OCI-LY1 (cell line): ENCODE measurements at regions not wholly inside any gene's neighbourhood (a gene's known extent, or its start where the extent isn't known, plus 50 kb on each side); places are given as distances from the start of the nearest gene placed in this dataset.

Source experiments
- H2AFZ ChIP-seq: fragments of 200-600 bp; sonication (generic), shearing (Covaris generic); 2 replicates; pipeline ENCODE4 v1.6.0; 2014; ENCODE audit warnings: antibody characterized with exemption, mild to moderate bottlenecking, low read length
- H3F3A ChIP-seq: fragments of 200-600 bp; sonication (generic), shearing (Covaris generic); 2 replicates; pipeline ENCODE4 v1.6.0; 2014; ENCODE audit warnings: mild to moderate bottlenecking, antibody characterized with exemption, low read length, moderate library complexity; ENCODE audit not compliant: insufficient read depth
- H3K27ac ChIP-seq: fragments of 200-600 bp; sonication (generic); 2 replicates; pipeline ENCODE4 v1.5.1; 2014; ENCODE audit warnings: low read length, mixed run types, mild to moderate bottlenecking, low read depth; ENCODE audit not compliant: poor library complexity, severe bottlenecking
- H3K27me3 ChIP-seq: fragments of 200-600 bp; sonication (generic); 2 replicates; pipeline ENCODE4 v1.6.0; 2014; ENCODE audit warnings: antibody characterized with exemption, mild to moderate bottlenecking, low read length, moderate library complexity; ENCODE audit not compliant: insufficient read depth
- H3K36me3 ChIP-seq: fragments of 200-600 bp; sonication (generic); 2 replicates; pipeline ENCODE4 v1.6.1; 2014; ENCODE audit warnings: mild to moderate bottlenecking, antibody characterized with exemption, low read length, moderate library complexity, mixed read lengths; ENCODE audit not compliant: insufficient read depth
- H3K4me1 ChIP-seq: fragments of 200-600 bp; sonication (generic); 2 replicates; pipeline ENCODE4 v1.5.1; 2014; ENCODE audit warnings: mild to moderate bottlenecking, low read length, moderate library complexity; ENCODE audit not compliant: insufficient read depth, severe bottlenecking
- H3K4me2 ChIP-seq: fragments of 200-600 bp; sonication (generic), shearing (Covaris generic); 2 replicates; pipeline ENCODE4 v1.6.1; 2014; ENCODE audit warnings: low read length
- H3K4me3 ChIP-seq: fragments of 200-600 bp; sonication (generic); 2 replicates; pipeline ENCODE4 v1.5.1; 2014; ENCODE audit warnings: low read length, low read depth, mild to moderate bottlenecking, mixed read lengths; ENCODE audit not compliant: poor library complexity, severe bottlenecking
- H3K79me2 ChIP-seq: fragments of 200-600 bp; shearing (Covaris generic); 2 replicates; pipeline ENCODE4 v1.6.1; 2016; ENCODE audit warnings: mixed run types, low read length, mixed read lengths; ENCODE audit not compliant: insufficient read depth
- H3K9ac ChIP-seq: fragments of 200-600 bp; sonication (generic), shearing (Covaris generic); 2 replicates; pipeline ENCODE4 v1.6.1; 2014; ENCODE audit warnings: mild to moderate bottlenecking, low read length, mixed read lengths
- H3K9me2 ChIP-seq: fragments of 200-600 bp; sonication (generic), shearing (Covaris generic); 2 replicates; pipeline ENCODE4 v1.6.1; 2014; ENCODE audit warnings: low read depth, mild to moderate bottlenecking, low read length, mixed read lengths
- H3K9me3 ChIP-seq: fragments of 200-600 bp; shearing (Covaris generic); 2 replicates; pipeline ENCODE4 v1.6.1; 2014; ENCODE audit warnings: low read length, mixed read lengths
- H4K20me1 ChIP-seq: fragments of 200-600 bp; sonication (generic), shearing (Covaris generic); 2 replicates; pipeline ENCODE4 v1.6.0; 2016; ENCODE audit warnings: mild to moderate bottlenecking, low read length; ENCODE audit not compliant: insufficient read depth
- CTCF ChIP-seq: fragments of 200-600 bp; sonication (generic), shearing (Covaris generic); IDR thresholded peaks from 2 replicates; pipeline ENCODE4 v1.5.1; 2017; ENCODE audit warnings: mild to moderate bottlenecking, antibody characterized with exemption, low read length, moderate library complexity, mixed read lengths
- EZH2 ChIP-seq: fragments of 200-600 bp; sonication (generic), shearing (Covaris generic); IDR thresholded peaks from 2 replicates; pipeline ENCODE4 v1.8.0; 2017; ENCODE audit warnings: borderline replicate concordance, mixed run types, mild to moderate bottlenecking, antibody characterized with exemption, low read length, moderate library complexity, mixed read lengths

- Histone ChIP-seq H4K20me1 (no peaks in the 10 kb centered on the region), H3K4me2 (no peak overlapping the region), H2AFZ (no peak overlapping the region), H3F3A (no peaks in the 10 kb centered on the region), H3K9ac (no peak overlapping the region), H3K4me3 (no peak overlapping the region), H3K4me1 (no peaks in the 10 kb centered on the region), H3K27me3 (no peaks in the 10 kb centered on the region), H3K9me2 (no peaks in the 10 kb centered on the region), H3K36me3 (no peaks in the 10 kb centered on the region), H3K9me3 (no peaks in the 10 kb centered on the region), H3K79me2 (no peaks in the 10 kb centered on the region), H3K27ac (no peak overlapping the region)
- TF ChIP-seq CTCF (no peak), EZH2 (no peak)
These were observed 221.7 kb upstream of the CMC1 start for GRCh38 chr3:28019740-28020139.

DNA sequence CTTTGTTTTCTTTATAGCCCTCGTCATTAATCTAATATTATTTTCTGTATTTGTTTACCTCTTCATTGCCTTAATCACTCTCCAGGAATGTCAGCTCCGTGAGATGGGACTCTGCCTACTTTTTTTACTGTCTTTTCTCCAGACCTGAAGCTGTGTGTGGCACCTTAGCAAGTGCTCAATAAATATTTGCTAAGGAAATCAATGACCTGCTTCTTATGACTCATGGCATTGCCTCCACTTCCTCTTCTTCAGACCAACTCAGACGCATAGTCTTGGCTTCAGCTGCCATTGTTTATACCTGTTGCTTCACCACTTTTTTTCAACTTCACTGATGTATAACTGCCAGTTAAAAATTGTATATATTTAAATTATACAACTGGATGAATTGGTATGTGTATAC, 218.5 kb upstream of the CMC1 start:
- H3K4me1 ChIP-seq = no peaks in the 10 kb centered on the region
- H2AFZ ChIP-seq = no peak overlapping the region
- H3K4me3 ChIP-seq = no peak overlapping the region
- no peak overlapping the region for H3K9ac ChIP-seq
- no peak overlapping the region for H3K27ac ChIP-seq
- TF ChIP-seq EZH2 = no peak
- H3K27me3 ChIP-seq = no peaks in the 10 kb centered on the region
- no peaks in the 10 kb centered on the region for H4K20me1 ChIP-seq
- no peaks in the 10 kb centered on the region for H3K36me3 ChIP-seq
- H3K79me2 ChIP-seq = no peaks in the 10 kb centered on the region
- no peak overlapping the region for H3K4me2 ChIP-seq
- no peaks in the 10 kb centered on the region for H3K9me2 ChIP-seq
- H3K9me3 ChIP-seq = no peaks in the 10 kb centered on the region
- H3F3A ChIP-seq = no peaks in the 10 kb centered on the region

DNA sequence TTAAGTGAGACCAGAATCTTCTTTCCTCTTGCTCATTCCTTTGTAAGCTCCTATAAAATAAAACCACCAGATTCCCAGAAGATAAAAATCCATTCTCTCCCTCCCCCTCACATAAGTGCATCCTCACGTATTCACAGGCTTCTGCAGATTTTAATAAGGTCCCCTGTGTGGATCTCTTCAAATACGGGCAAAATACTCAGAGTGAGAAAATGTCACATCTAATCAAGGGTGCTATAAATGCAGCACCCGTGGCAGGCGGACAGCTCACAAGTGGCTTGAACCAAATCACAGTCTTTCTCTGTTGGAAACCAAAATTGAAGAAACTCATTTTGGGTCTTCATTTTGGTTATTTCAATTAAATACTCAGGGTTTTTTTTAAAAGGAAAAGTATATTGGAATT, 212.9 kb upstream of the CMC1 start:
- Histone ChIP-seq H3K4me1 (no peaks in the 10 kb centered on the region), H3K9ac (no peak overlapping the region), H3K79me2 (no peaks in the 10 kb centered on the region), H4K20me1 (no peaks in the 10 kb centered on the region), H3K4me3 (no peak overlapping the region), H3K4me2 (no peak overlapping the region), H3F3A (no peaks in the 10 kb centered on the region), H3K9me2 (no peaks in the 10 kb centered on the region), H3K27ac (no peak overlapping the region), H3K36me3 (no peaks in the 10 kb centered on the region), H3K27me3 (no peaks in the 10 kb centered on the region), H3K9me3 (no peaks in the 10 kb centered on the region), H2AFZ (no peak overlapping the region)
- no peak for TF ChIP-seq EZH2
- TF ChIP-seq CTCF = no peak

- TF ChIP-seq CTCF (no peak), EZH2 (no peak)
These were observed 208.2 kb upstream of the CMC1 start for GRCh38 chr3:28033059-28033784.

More at GRCh38 chr3:28033059-28033784, 208.2 kb upstream of the CMC1 start:
- no peak overlapping the region for H2AFZ ChIP-seq
- no peaks in the 10 kb centered on the region for H3K9me2 ChIP-seq
- no peaks in the 10 kb centered on the region for H3K27me3 ChIP-seq
- H3K36me3 ChIP-seq = no peaks in the 10 kb centered on the region
- no peaks in the 10 kb centered on the region for H3K79me2 ChIP-seq
- no peak overlapping the region for H3K4me2 ChIP-seq
- H4K20me1 ChIP-seq = no peaks in the 10 kb centered on the region
- H3K27ac ChIP-seq = no peak overlapping the region
- no peaks in the 10 kb centered on the region for H3K4me1 ChIP-seq
- H3K9ac ChIP-seq = no peak overlapping the region
- H3K4me3 ChIP-seq = no peak overlapping the region
- no peaks in the 10 kb centered on the region for H3K9me3 ChIP-seq
- no peaks in the 10 kb centered on the region for H3F3A ChIP-seq
